ENCODE measurements at regions not wholly inside any gene's neighbourhood (a gene's known extent, or its start where the extent isn't known, plus 50 kb on each side); places are given as distances from the start of the nearest gene placed in this dataset.

GRCh38 chr4:84028340-84028739 is 470.8 kb downstream of the NKX6-1 start:
- TF ChIP-seq CTCF (conservative IDR thresholded peaks at IDR 0.05; ENCODE audit: low read depth, low read length) (no peak), EZH2 (IDR thresholded peaks at IDR 0.05; ENCODE audit: borderline replicate concordance, low read depth, low read length, poor library complexity, severe bottlenecking) (no peak)
